ENCODE measurements at regions not wholly inside any gene's neighbourhood (a gene's known extent, or its start where the extent isn't known, plus 50 kb on each side); places are given as distances from the start of the nearest gene placed in this dataset.

- TF ChIP-seq CTCF (conservative IDR thresholded peaks at IDR 0.05) = no peak
- no peak overlapping the region; a peak in 2 of 7 replicates for H3K27ac Mint-ChIP-seq
- H3K9me3 ChIP-seq (ENCODE audit: control insufficient read depth, low read depth, low read length) = no peaks in the 10 kb centered on the region
These were observed 55.2 kb upstream of the MLN start for GRCh38 chr6:33858804-33859505.

More at GRCh38 chr6:33858804-33859505, 55.2 kb upstream of the MLN start:
- H3K4ac ChIP-seq (ENCODE audit: low read depth, low read length) = no peak overlapping the region
- H4K20me1 ChIP-seq (ENCODE audit: control insufficient read depth, insufficient read depth, insufficient read length) = no peaks in the 10 kb centered on the region
- no peaks in the 10 kb centered on the region for H3K79me2 ChIP-seq (ENCODE audit: insufficient read depth, low read length)
- H3K4me1 ChIP-seq (ENCODE audit: insufficient read depth, low read length) = no peaks in the 10 kb centered on the region
- H4K91ac ChIP-seq (ENCODE audit: insufficient read length, low read depth, low read length) = no peak overlapping the region
- no peak overlapping the region for H2BK20ac ChIP-seq (ENCODE audit: low read depth, low read length, poor library complexity, severe bottlenecking)
- no peaks in the 10 kb centered on the region for H3K79me1 ChIP-seq (ENCODE audit: insufficient read depth, low read depth, low read length, poor library complexity, severe bottlenecking)
- no peak overlapping the region for H4K5ac ChIP-seq (ENCODE audit: insufficient read length, low read depth, low read length)
- H2BK12ac ChIP-seq (ENCODE audit: insufficient read length, low read depth, low read length) = no peak overlapping the region
- Mint-ChIP-seq H3K27me3 (ENCODE audit: low read depth) (peaks cover 12% of the 10 kb centered on the region), H3K4me1 (peaks cover 9 to 17% of the 10 kb centered on the region in 2 experiments), H3K9me3 (peaks cover 0 to 2% of the 10 kb centered on the region in 2 experiments; a peak in 3 of 5 replicates), H3K36me3 (ENCODE audit: insufficient read depth in 1 of 3, low read depth in 3 of 3) (no peaks in the 10 kb centered on the region; a peak in 1 of 7 replicates), H3K4me3 (no peak overlapping the region)
- no peak overlapping the region for H3K27ac ChIP-seq (ENCODE audit: insufficient read length, low read depth, low read length)
- no peak overlapping the region for H2BK15ac ChIP-seq (ENCODE audit: low read depth, low read length)
- H3K9ac ChIP-seq (ENCODE audit: extremely low read depth, insufficient read length, low read length) = no peak overlapping the region
- H3K27me3 ChIP-seq (ENCODE audit: insufficient read depth, low read length) = no peaks in the 10 kb centered on the region
- no peak overlapping the region for H2AK5ac ChIP-seq (ENCODE audit: insufficient read length, low read length)
- H3K14ac ChIP-seq (ENCODE audit: insufficient read depth, low read length) = no peak overlapping the region
- H3K56ac ChIP-seq (ENCODE audit: insufficient read length, low read depth, low read length) = no peak overlapping the region
- no peak overlapping the region for H2AFZ ChIP-seq (ENCODE audit: low read length)
- no peak overlapping the region for H3K18ac ChIP-seq (ENCODE audit: insufficient read length, low read depth, low read length)
- no peak overlapping the region for H4K8ac ChIP-seq (replicated peaks; ENCODE audit: insufficient read length, low read depth, low read length)
- H2BK5ac ChIP-seq (ENCODE audit: insufficient read length, low read length) = no peak overlapping the region
- H3K4me2 ChIP-seq (ENCODE audit: insufficient read depth, insufficient read length, low read length) = no peak overlapping the region
- H3T11ph ChIP-seq (ENCODE audit: low read length) = no peak overlapping the region
- no peak for DNase-seq
- H3K23me2 ChIP-seq (ENCODE audit: insufficient read length, low read depth, low read length, poor library complexity, severe bottlenecking) = no peaks in the 10 kb centered on the region
- H3K23ac ChIP-seq (ENCODE audit: insufficient read length, low read depth, low read length) = no peak overlapping the region
- no peak overlapping the region for H2BK120ac ChIP-seq (ENCODE audit: low read depth, low read length, poor library complexity, severe bottlenecking)
- WGBS (ENCODE audit: extremely low coverage, insufficient read length, low lambda C conversion rate) = no CpG with 5 or more reads among the region's 16 CpGs

Data from H9 (cell line).